Suprapubic skin (tissue), 4 donors: ENCODE measurements at regions not wholly inside any gene's neighbourhood (a gene's known extent, or its start where the extent isn't known, plus 50 kb on each side); places are given as distances from the start of the nearest gene placed in this dataset.

ENCODE experiments used
- DNase-seq, 2 donors: peaks; one replicate each; pipeline ENCODE4 v3.0.0-alpha.2; 2019; ENCODE audit warnings: low spot score in 2 of 2
- H3K27ac ChIP-seq: fragments of 200-600 bp; sonication (generic); one replicate; pipeline ENCODE4 v1.5.1; 2019
- H3K27me3 ChIP-seq: fragments of 200-600 bp; sonication (generic); one replicate; pipeline ENCODE4 v1.5.1; 2019
- H3K36me3 ChIP-seq: fragments of 200-600 bp; sonication (generic); one replicate; pipeline ENCODE4 v1.5.1; 2019
- H3K4me1 ChIP-seq: fragments of 200-600 bp; sonication (generic); one replicate; pipeline ENCODE4 v1.5.1; 2019
- H3K4me3 ChIP-seq: fragments of 200-600 bp; sonication (generic); one replicate; pipeline ENCODE4 v1.5.1; 2019; ENCODE audit warnings: mild to moderate bottlenecking
- H3K9me3 ChIP-seq: fragments of 200-600 bp; sonication (generic); one replicate; pipeline ENCODE4 v1.5.1; 2019
- EP300 ChIP-seq: sonication (generic); formaldehyde crosslinking; IDR thresholded peaks from one replicate; pipeline ENCODE4 v1.6.1; 2017; ENCODE audit warnings: antibody characterized with exemption
- POLR2A ChIP-seq, 2 donors: fragments of 450-650 bp; IDR thresholded peaks; one replicate each; pipeline ENCODE4 v1.6.1; 2017; ENCODE audit warnings: antibody characterized with exemption in 2 of 2, mild to moderate bottlenecking in 2 of 2, moderate library complexity in 2 of 2
- POLR2AphosphoS5 ChIP-seq, 3 donors: sonication (generic); formaldehyde crosslinking; IDR thresholded peaks; one replicate each; pipeline ENCODE4 v1.6.1; 2017; ENCODE audit warnings: antibody characterized with exemption in 3 of 3
- WGBS: methylation state at CpG from one replicate; pipeline ENCODE4 v1.1.5; 2018; 5-methylcytosine and 5-hydroxymethylcytosine counted together
- TF ChIP-seq, protein P1 (sequence below), 2 donors: fragments of 200-600 bp in 1 of 2; fragments of 450-650 bp in 1 of 2; sonication (generic) in 1 of 2; IDR thresholded peaks; one replicate each; pipeline ENCODE4 v1.5.1; 2016 to 2019; ENCODE audit warnings: antibody characterized with exemption in 2 of 2, mild to moderate bottlenecking in 1 of 2, moderate library complexity in 1 of 2

DNA sequence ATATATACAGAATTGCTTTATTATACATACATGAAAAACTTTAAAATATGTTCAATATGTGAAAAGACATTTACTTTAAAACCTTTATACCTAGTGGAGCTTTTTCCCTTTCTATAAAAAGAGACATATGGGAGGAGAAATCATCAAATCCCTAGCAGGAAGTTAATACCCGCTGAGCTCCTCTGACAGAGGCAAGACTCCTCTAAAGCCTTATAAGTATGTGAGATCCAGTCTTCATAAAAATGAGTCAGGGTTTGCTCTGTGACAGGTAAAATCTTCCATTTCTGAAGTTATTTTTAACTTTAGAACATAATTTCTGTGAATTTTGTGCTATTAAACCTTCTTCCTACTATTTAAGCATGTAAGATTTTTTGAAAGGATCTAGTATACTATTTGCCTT lies 634.4 kb upstream of the AADAT start:
- H3K27ac ChIP-seq: no peak overlapping the region
- TF ChIP-seq POLR2A (IDR thresholded peaks at IDR 0.05) (no peak), POLR2AphosphoS5 (IDR thresholded peaks at IDR 0.05) (no peak), EP300 (no peak)
- TF ChIP-seq, protein P1, sequence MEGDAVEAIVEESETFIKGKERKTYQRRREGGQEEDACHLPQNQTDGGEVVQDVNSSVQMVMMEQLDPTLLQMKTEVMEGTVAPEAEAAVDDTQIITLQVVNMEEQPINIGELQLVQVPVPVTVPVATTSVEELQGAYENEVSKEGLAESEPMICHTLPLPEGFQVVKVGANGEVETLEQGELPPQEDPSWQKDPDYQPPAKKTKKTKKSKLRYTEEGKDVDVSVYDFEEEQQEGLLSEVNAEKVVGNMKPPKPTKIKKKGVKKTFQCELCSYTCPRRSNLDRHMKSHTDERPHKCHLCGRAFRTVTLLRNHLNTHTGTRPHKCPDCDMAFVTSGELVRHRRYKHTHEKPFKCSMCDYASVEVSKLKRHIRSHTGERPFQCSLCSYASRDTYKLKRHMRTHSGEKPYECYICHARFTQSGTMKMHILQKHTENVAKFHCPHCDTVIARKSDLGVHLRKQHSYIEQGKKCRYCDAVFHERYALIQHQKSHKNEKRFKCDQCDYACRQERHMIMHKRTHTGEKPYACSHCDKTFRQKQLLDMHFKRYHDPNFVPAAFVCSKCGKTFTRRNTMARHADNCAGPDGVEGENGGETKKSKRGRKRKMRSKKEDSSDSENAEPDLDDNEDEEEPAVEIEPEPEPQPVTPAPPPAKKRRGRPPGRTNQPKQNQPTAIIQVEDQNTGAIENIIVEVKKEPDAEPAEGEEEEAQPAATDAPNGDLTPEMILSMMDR (IDR thresholded peaks at IDR 0.05): no peak
- WGBS: 64% methylated on average over 1 of the region's 1 CpG
- no peaks in the 10 kb centered on the region for H3K9me3 ChIP-seq
- DNase-seq: no peak
- H3K4me3 ChIP-seq: no peak overlapping the region
- H3K36me3 ChIP-seq: no peaks in the 10 kb centered on the region
- no peaks in the 10 kb centered on the region for H3K27me3 ChIP-seq
- H3K4me1 ChIP-seq: no peaks in the 10 kb centered on the region

DNA sequence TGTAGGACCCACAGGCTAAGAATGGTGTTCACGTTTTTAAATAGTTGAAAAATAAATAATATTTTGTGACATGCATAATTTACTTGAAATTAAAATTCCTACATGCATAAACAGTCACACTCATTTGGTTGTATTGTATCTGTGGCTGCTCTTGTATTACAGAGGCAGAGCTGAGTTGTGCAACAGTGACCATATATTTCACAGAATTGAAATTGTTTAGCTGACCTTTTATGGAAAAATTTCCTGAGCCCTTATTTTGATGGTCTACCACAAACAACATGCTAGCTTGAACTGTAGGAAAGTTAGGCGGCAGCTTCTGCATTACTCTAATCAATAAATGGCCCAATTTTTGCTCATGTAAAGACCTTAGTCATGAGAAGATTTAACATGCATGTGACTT lies 633.4 kb upstream of the AADAT start:
- no peak overlapping the region for H3K27ac ChIP-seq
- 90% methylated on average over 2 of the region's 2 CpGs for WGBS
- no peaks in the 10 kb centered on the region for H3K4me1 ChIP-seq
- TF ChIP-seq EP300 (no peak), POLR2A (IDR thresholded peaks at IDR 0.05) (no peak), POLR2AphosphoS5 (IDR thresholded peaks at IDR 0.05) (no peak)
- TF ChIP-seq, protein P1 (IDR thresholded peaks at IDR 0.05): no peak
- H3K27me3 ChIP-seq: no peaks in the 10 kb centered on the region
- no peaks in the 10 kb centered on the region for H3K9me3 ChIP-seq
- DNase-seq: no peak
- H3K36me3 ChIP-seq: no peaks in the 10 kb centered on the region
- no peak overlapping the region for H3K4me3 ChIP-seq

DNA sequence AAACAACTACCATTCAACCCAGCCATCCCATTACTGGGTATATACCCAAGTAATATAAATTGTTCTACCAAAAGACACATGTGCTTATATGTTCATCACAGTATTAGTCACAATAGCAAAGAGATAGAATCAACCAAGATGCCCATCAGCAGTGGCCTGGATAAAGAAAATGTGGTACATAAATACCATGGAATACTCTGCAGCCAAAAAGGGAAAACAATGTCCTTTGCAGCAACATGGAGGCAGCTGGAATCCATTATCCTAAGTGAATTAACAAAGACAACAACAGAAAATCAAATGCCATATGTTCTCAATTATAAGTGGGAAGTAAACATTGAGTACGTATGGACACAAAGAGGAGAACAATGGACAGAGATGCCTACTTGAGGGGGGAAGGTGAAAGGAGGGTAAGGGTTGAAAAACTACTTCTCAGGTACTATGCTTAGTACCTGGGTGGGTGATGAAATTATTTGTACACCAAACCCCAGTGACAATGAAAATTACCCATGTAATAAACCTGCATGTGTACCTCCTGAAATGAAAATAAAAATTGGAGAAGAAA lies 632.1 kb upstream of the AADAT start:
- Histone ChIP-seq H3K4me3 (no peak overlapping the region), H3K27me3 (no peaks in the 10 kb centered on the region), H3K27ac (no peak overlapping the region), H3K36me3 (no peaks in the 10 kb centered on the region), H3K9me3 (no peaks in the 10 kb centered on the region), H3K4me1 (no peaks in the 10 kb centered on the region)
- DNase-seq: no peak
- TF ChIP-seq POLR2A (IDR thresholded peaks at IDR 0.05): no peak
- no peak for TF ChIP-seq EP300
- TF ChIP-seq POLR2AphosphoS5 (IDR thresholded peaks at IDR 0.05): no peak
- TF ChIP-seq, protein P1 (IDR thresholded peaks at IDR 0.05): no peak
- 68% methylated on average over 1 of the region's 1 CpG for WGBS

DNA sequence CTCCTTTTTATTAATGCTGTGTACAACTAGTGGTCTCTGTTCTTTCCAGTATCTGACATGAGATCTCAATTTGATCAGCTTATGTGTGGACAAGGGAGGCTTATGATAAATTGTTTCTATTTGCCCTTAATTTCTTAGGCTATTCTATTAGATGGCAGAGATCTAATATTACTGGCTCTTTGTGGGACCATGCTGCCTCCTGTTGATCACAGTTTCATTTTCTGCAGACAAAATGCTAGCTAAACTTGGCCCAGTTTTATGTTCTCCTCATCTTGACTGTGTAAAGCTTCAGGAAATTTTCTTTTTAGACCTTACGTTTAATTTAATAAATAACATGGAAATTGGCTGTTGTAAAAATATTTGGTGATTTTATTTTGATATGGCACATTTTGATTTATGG lies 627.1 kb upstream of the AADAT start:
- DNase-seq: no peak
- WGBS: 76% methylated on average over 1 of the region's 1 CpG
- Histone ChIP-seq H3K36me3 (no peaks in the 10 kb centered on the region), H3K4me3 (no peak overlapping the region), H3K4me1 (no peaks in the 10 kb centered on the region), H3K27ac (no peak overlapping the region), H3K27me3 (no peaks in the 10 kb centered on the region), H3K9me3 (no peaks in the 10 kb centered on the region)
- TF ChIP-seq POLR2AphosphoS5 (IDR thresholded peaks at IDR 0.05) (no peak), EP300 (no peak), POLR2A (IDR thresholded peaks at IDR 0.05) (no peak)
- TF ChIP-seq, protein P1 (IDR thresholded peaks at IDR 0.05): no peak

DNA sequence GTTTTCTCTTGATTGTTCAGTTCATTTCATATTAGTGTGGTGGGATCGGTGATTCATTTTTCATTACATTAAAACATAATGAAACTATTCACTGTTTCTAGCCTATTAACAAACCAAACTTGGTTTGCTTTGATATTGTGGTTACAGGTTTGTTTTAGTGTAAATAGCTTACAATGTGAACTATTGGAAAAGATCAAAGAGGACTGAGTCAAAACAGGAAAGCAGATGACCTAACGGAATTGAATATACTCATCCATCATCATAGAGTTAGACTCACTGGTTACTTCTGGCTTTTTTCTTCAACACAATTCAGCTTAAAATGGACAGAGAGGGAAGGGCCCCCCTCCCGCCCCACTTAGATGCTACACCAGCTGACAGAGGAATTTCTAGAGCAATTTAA lies 616.2 kb upstream of the AADAT start:
- no peak overlapping the region for H3K27ac ChIP-seq
- no peaks in the 10 kb centered on the region for H3K36me3 ChIP-seq
- H3K4me3 ChIP-seq: no peak overlapping the region
- H3K4me1 ChIP-seq: no peaks in the 10 kb centered on the region
- TF ChIP-seq POLR2A (IDR thresholded peaks at IDR 0.05): no peak
- TF ChIP-seq, protein P1 (IDR thresholded peaks at IDR 0.05): no peak
- TF ChIP-seq POLR2AphosphoS5 (IDR thresholded peaks at IDR 0.05): no peak
- TF ChIP-seq EP300: no peak
- 82% methylated on average over 3 of the region's 3 CpGs for WGBS
- DNase-seq: no peak
- H3K9me3 ChIP-seq: no peaks in the 10 kb centered on the region
- H3K27me3 ChIP-seq: no peaks in the 10 kb centered on the region
